Nephron progenitor cell (in vitro differentiated cells): ENCODE measurements at regions not wholly inside any gene's neighbourhood (a gene's known extent, or its start where the extent isn't known, plus 50 kb on each side); places are given as distances from the start of the nearest gene placed in this dataset.

Experiments
- DNase-seq: peaks from one replicate; pipeline ENCODE4 v3.0.0; 2021
- H3K27ac Mint-ChIP-seq: 2 replicates; pipeline ENCODE4 v1.8.0; 2021; ENCODE audit warnings: mild to moderate bottlenecking, moderate library complexity, mixed read lengths
- H3K27me3 Mint-ChIP-seq: 2 replicates; pipeline ENCODE4 v1.8.0; 2021; ENCODE audit warnings: mild to moderate bottlenecking, low read depth, mixed read lengths; ENCODE audit not compliant: poor library complexity
- H3K36me3 Mint-ChIP-seq: 2 replicates; pipeline ENCODE4 v1.8.0; 2021; ENCODE audit warnings: low read depth, mixed read lengths
- H3K4me1 Mint-ChIP-seq: 2 replicates; pipeline ENCODE4 v1.8.0; 2021; ENCODE audit warnings: mixed read lengths
- H3K4me3 Mint-ChIP-seq: 2 replicates; pipeline ENCODE4 v1.8.0; 2021; ENCODE audit warnings: mild to moderate bottlenecking, moderate library complexity, mixed read lengths
- H3K9me3 Mint-ChIP-seq: 2 replicates; pipeline ENCODE4 v1.8.0; 2021; ENCODE audit warnings: mild to moderate bottlenecking, moderate library complexity, mixed read lengths
- CTCF ChIP-seq: fragments of 200-600 bp; sonication (generic); IDR thresholded peaks from 2 replicates; pipeline ENCODE4 v1.5.0; 2021; ENCODE audit warnings: antibody characterized with exemption

GRCh38 chr16:54993106-54993895 lies 62.6 kb downstream of the IRX5 start:
- TF ChIP-seq CTCF = no peak
- no peak for DNase-seq
- H3K27ac Mint-ChIP-seq = no peak overlapping the region
- H3K4me3 Mint-ChIP-seq = no peak overlapping the region
- peaks cover 83% of the 10 kb centered on the region for H3K27me3 Mint-ChIP-seq
- no peaks in the 10 kb centered on the region for H3K36me3 Mint-ChIP-seq
- H3K4me1 Mint-ChIP-seq = no peaks in the 10 kb centered on the region
- H3K9me3 Mint-ChIP-seq = no peaks in the 10 kb centered on the region

- Mint-ChIP-seq H3K36me3 (no peaks in the 10 kb centered on the region), H3K4me1 (peaks cover 7% of the 10 kb centered on the region)
These were observed 65.5 kb downstream of the IRX5 start for GRCh38 chr16:54996186-54996585.

GRCh38 chr16:54998834-54999233 lies 68.2 kb downstream of the IRX5 start:
- H3K27ac Mint-ChIP-seq = no peak overlapping the region
- no peaks in the 10 kb centered on the region for H3K36me3 Mint-ChIP-seq
- H3K9me3 Mint-ChIP-seq = no peaks in the 10 kb centered on the region
- H3K4me1 Mint-ChIP-seq = peaks cover 7% of the 10 kb centered on the region
- H3K4me3 Mint-ChIP-seq = no peak overlapping the region
- H3K27me3 Mint-ChIP-seq = peaks cover 70% of the 10 kb centered on the region
- no peak for DNase-seq
- no peak for TF ChIP-seq CTCF

More at GRCh38 chr16:54996186-54996585, 65.5 kb downstream of the IRX5 start:
- H3K9me3 Mint-ChIP-seq = no peaks in the 10 kb centered on the region
- H3K4me3 Mint-ChIP-seq = no peak overlapping the region
- no peak overlapping the region for H3K27ac Mint-ChIP-seq
- no peak for DNase-seq
- no peak for TF ChIP-seq CTCF
- peaks cover 80% of the 10 kb centered on the region for H3K27me3 Mint-ChIP-seq

GRCh38 chr16:54999481-54999880 lies 68.8 kb downstream of the IRX5 start:
- H3K9me3 Mint-ChIP-seq = no peaks in the 10 kb centered on the region
- H3K27ac Mint-ChIP-seq = no peak overlapping the region
- H3K36me3 Mint-ChIP-seq = no peaks in the 10 kb centered on the region
- H3K4me1 Mint-ChIP-seq = peaks cover 7% of the 10 kb centered on the region
- no peak overlapping the region for H3K4me3 Mint-ChIP-seq
- H3K27me3 Mint-ChIP-seq = peaks cover 70% of the 10 kb centered on the region
- no peak for DNase-seq
- no peak for TF ChIP-seq CTCF

GRCh38 chr16:55000595-55000994 lies 69.9 kb downstream of the IRX5 start:
- no peak for TF ChIP-seq CTCF
- no peak overlapping the region for H3K4me3 Mint-ChIP-seq
- DNase-seq = no peak
- no peaks in the 10 kb centered on the region for H3K36me3 Mint-ChIP-seq
- no peak overlapping the region for H3K27ac Mint-ChIP-seq
- peaks cover 67% of the 10 kb centered on the region for H3K27me3 Mint-ChIP-seq
- H3K4me1 Mint-ChIP-seq = peaks cover 7% of the 10 kb centered on the region
- no peaks in the 10 kb centered on the region for H3K9me3 Mint-ChIP-seq

GRCh38 chr16:55001931-55002330 lies 71.3 kb downstream of the IRX5 start:
- Mint-ChIP-seq H3K27ac (no peak overlapping the region), H3K36me3 (no peaks in the 10 kb centered on the region), H3K27me3 (peaks cover 60% of the 10 kb centered on the region), H3K4me1 (peaks cover 7% of the 10 kb centered on the region), H3K9me3 (no peaks in the 10 kb centered on the region), H3K4me3 (no peak overlapping the region)
- DNase-seq = no peak
- TF ChIP-seq CTCF = no peak
